Natural killer cell (primary cell): ENCODE measurements at regions not wholly inside any gene's neighbourhood (a gene's known extent, or its start where the extent isn't known, plus 50 kb on each side); places are given as distances from the start of the nearest gene placed in this dataset.

Experiments
- ATAC-seq, 3 donors: fragments of 150-1000 bp in 2 of 3; fragments of 200-7000 bp in 1 of 3; cut with Tn5 transposase; 1 replicate in 1 of 3; 2 replicates in 2 of 3; pipeline ENCODE4 v1.10.0; 2021; ENCODE audit warnings: mild to moderate bottlenecking in 2 of 3, moderate library complexity in 2 of 3
- DNase-seq, 2 donors: peaks; one replicate each; pipeline versions ENCODE4 v3.0.0 to v3.0.0-alpha.2; 2013 to 2021; ENCODE audit warnings: mixed read lengths in 1 of 2
- H3K27ac ChIP-seq: one replicate; pipeline ENCODE4 v1.5.1; 2013; ENCODE audit warnings: mild to moderate bottlenecking, low read length
- H3K27me3 ChIP-seq: one replicate; pipeline ENCODE4 v1.6.1; 2013; ENCODE audit warnings: low read length; ENCODE audit not compliant: control insufficient read depth, insufficient read depth
- H3K36me3 ChIP-seq: one replicate; pipeline ENCODE4 v1.6.1; 2013; ENCODE audit warnings: low read length; ENCODE audit not compliant: control insufficient read depth, insufficient read depth
- H3K4me1 ChIP-seq: one replicate; pipeline ENCODE4 v1.6.1; 2013; ENCODE audit warnings: low read length; ENCODE audit not compliant: control insufficient read depth, insufficient read depth
- H3K4me3 ChIP-seq: one replicate; pipeline ENCODE4 v1.5.1; 2013; ENCODE audit warnings: low read length
- H3K9me3 ChIP-seq: one replicate; pipeline ENCODE4 v1.6.1; 2013; ENCODE audit warnings: low read length; ENCODE audit not compliant: control insufficient read depth, insufficient read depth
- H3K27ac Mint-ChIP-seq, 2 donors: one replicate each; pipeline ENCODE4 v1.8.0; 2022; ENCODE audit warnings: mild to moderate bottlenecking in 2 of 2, mixed read lengths in 2 of 2, moderate library complexity in 1 of 2
- H3K27me3 Mint-ChIP-seq, 2 donors: one replicate each; pipeline ENCODE4 v1.8.0; 2022; ENCODE audit warnings: low read depth in 2 of 2, mixed read lengths in 2 of 2
- H3K36me3 Mint-ChIP-seq: one replicate; pipeline ENCODE4 v1.8.0; 2022; ENCODE audit warnings: mixed read lengths
- H3K4me1 Mint-ChIP-seq, 2 donors: one replicate each; pipeline ENCODE4 v1.8.0; 2022; ENCODE audit warnings: mixed read lengths in 2 of 2
- H3K4me3 Mint-ChIP-seq: one replicate; pipeline ENCODE4 v1.8.0; 2022; ENCODE audit warnings: mild to moderate bottlenecking, moderate library complexity, mixed read lengths
- H3K9me3 Mint-ChIP-seq, 2 donors: one replicate each; pipeline ENCODE4 v1.8.0; 2022; ENCODE audit warnings: mixed read lengths in 2 of 2
- WGBS: methylation state at CpG from one replicate; pipeline ENCODE4 v1.1.7; 2013; ENCODE audit warnings: missing lambda C conversion rate; ENCODE audit not compliant: insufficient coverage; 5-methylcytosine and 5-hydroxymethylcytosine counted together
- intact Hi-C: fragments of 100-400 bp; cut with micrococcal nuclease; formaldehyde crosslinking; loops from one replicate; pipeline ENCODE4 v1.14.2; 2022
- TF ChIP-seq, protein P1 (sequence below): fragments of 200-600 bp; IDR thresholded peaks from one replicate; pipeline ENCODE4 v1.8.0; 2022; ENCODE audit warnings: antibody characterized with exemption

DNA sequence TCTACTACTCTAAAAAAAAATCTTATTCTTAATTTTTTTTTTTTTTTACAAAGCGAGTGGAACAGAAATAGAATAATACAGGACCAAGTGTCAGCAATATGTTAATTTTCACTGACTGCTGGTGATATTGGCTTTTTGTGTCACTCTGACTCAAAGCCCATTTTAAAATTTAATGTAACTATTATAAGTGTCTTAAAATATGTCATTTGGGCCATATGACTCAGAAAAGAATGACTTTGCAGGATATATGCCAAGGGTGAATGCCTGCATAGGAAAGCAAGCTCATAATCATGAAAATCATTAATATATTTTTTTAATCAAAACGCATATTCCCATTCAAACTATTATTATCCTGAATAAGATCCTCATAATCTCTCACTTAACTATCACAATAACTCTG, 149.2 kb downstream of the GNAT3 start:
- intact Hi-C loops = no loop called here
- no peak overlapping the region for H3K27ac ChIP-seq
- Mint-ChIP-seq H3K27me3 (no peaks in the 10 kb centered on the region), H3K9me3 (peaks cover 5 to 9% of the 10 kb centered on the region in 2 donors), H3K36me3 (no peaks in the 10 kb centered on the region), H3K4me1 (no peaks in the 10 kb centered on the region), H3K4me3 (no peak overlapping the region), H3K27ac (no peak overlapping the region)
- no peaks in the 10 kb centered on the region for H3K4me1 ChIP-seq
- WGBS = 100% methylated on average over 1 of the region's 2 CpGs
- H3K36me3 ChIP-seq = no peaks in the 10 kb centered on the region
- H3K4me3 ChIP-seq = no peak overlapping the region
- no peak for ATAC-seq
- TF ChIP-seq, protein P1, sequence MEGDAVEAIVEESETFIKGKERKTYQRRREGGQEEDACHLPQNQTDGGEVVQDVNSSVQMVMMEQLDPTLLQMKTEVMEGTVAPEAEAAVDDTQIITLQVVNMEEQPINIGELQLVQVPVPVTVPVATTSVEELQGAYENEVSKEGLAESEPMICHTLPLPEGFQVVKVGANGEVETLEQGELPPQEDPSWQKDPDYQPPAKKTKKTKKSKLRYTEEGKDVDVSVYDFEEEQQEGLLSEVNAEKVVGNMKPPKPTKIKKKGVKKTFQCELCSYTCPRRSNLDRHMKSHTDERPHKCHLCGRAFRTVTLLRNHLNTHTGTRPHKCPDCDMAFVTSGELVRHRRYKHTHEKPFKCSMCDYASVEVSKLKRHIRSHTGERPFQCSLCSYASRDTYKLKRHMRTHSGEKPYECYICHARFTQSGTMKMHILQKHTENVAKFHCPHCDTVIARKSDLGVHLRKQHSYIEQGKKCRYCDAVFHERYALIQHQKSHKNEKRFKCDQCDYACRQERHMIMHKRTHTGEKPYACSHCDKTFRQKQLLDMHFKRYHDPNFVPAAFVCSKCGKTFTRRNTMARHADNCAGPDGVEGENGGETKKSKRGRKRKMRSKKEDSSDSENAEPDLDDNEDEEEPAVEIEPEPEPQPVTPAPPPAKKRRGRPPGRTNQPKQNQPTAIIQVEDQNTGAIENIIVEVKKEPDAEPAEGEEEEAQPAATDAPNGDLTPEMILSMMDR = no peak
- no peaks in the 10 kb centered on the region for H3K9me3 ChIP-seq
- no peak for DNase-seq
- H3K27me3 ChIP-seq = no peaks in the 10 kb centered on the region

GRCh38 chr7:80362010-80362618, 149.8 kb downstream of the GNAT3 start:
- intact Hi-C loops = no loop called here
- no peak for ATAC-seq
- WGBS = 83% methylated on average over 1 of the region's 1 CpG
- Histone ChIP-seq H3K4me1 (no peaks in the 10 kb centered on the region), H3K27ac (no peak overlapping the region), H3K36me3 (no peaks in the 10 kb centered on the region), H3K27me3 (no peaks in the 10 kb centered on the region), H3K4me3 (no peak overlapping the region), H3K9me3 (no peaks in the 10 kb centered on the region)
- Mint-ChIP-seq H3K27ac (no peak overlapping the region), H3K4me3 (no peak overlapping the region), H3K36me3 (no peaks in the 10 kb centered on the region), H3K9me3 (peaks cover 9 to 12% of the 10 kb centered on the region in 2 donors), H3K27me3 (no peaks in the 10 kb centered on the region), H3K4me1 (no peaks in the 10 kb centered on the region)
- DNase-seq = no peak
- TF ChIP-seq, protein P1 = no peak

- H3K9me3 Mint-ChIP-seq = peaks cover 7 to 15% of the 10 kb centered on the region in 2 donors
- H3K9me3 ChIP-seq = no peaks in the 10 kb centered on the region
- no peaks in the 10 kb centered on the region for H3K36me3 Mint-ChIP-seq
- H3K36me3 ChIP-seq = no peaks in the 10 kb centered on the region
- H3K27ac Mint-ChIP-seq = no peak overlapping the region
- H3K27ac ChIP-seq = no peak overlapping the region
- H3K27me3 ChIP-seq = no peaks in the 10 kb centered on the region
- no peak overlapping the region for H3K4me3 Mint-ChIP-seq
- intact Hi-C loops = no loop called here
- DNase-seq (no peak), ATAC-seq (no peak)
- H3K4me1 Mint-ChIP-seq = no peaks in the 10 kb centered on the region
- no peak overlapping the region for H3K4me3 ChIP-seq
- no peaks in the 10 kb centered on the region for H3K27me3 Mint-ChIP-seq
- whole genome bisulfite sequencing = 91% methylated on average over 1 of the region's 2 CpGs
- H3K4me1 ChIP-seq = no peaks in the 10 kb centered on the region
- TF ChIP-seq, protein P1 = no peak
These were observed 152.4 kb downstream of the GNAT3 start for GRCh38 chr7:80359476-80359875.

DNA sequence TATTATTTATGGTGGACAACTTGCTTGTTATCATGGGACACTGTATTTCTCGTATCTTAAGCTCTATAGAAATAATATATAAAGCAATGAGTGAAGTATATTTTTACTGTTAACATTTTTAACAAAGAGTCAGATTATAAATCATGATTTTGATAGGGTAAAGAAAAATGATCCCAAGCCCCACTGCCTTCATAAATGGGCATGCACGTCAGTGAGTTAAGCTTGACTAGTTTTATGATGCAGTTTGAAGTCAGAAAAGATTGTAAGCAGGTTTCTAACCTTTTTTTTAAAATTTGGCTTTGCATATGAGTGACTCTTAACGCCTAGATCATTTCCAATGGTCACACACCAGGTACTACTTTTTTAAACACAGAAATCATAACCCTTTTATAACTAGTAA, 152.8 kb downstream of the GNAT3 start:
- Histone ChIP-seq H3K36me3 (no peaks in the 10 kb centered on the region), H3K27ac (no peak overlapping the region), H3K4me3 (no peak overlapping the region), H3K4me1 (no peaks in the 10 kb centered on the region), H3K9me3 (no peaks in the 10 kb centered on the region), H3K27me3 (no peaks in the 10 kb centered on the region)
- Mint-ChIP-seq H3K27ac (no peak overlapping the region), H3K36me3 (no peaks in the 10 kb centered on the region), H3K9me3 (peaks cover 8 to 13% of the 10 kb centered on the region in 2 donors), H3K4me3 (no peak overlapping the region), H3K4me1 (no peaks in the 10 kb centered on the region), H3K27me3 (no peaks in the 10 kb centered on the region)
- no peak for DNase-seq
- WGBS = 76% methylated on average over 2 of the region's 3 CpGs
- intact Hi-C loops = no loop called here
- TF ChIP-seq, protein P1 = no peak
- no peak for ATAC-seq
